Fibroblast of lung (primary cell): ENCODE measurements at regions not wholly inside any gene's neighbourhood (a gene's known extent, or its start where the extent isn't known, plus 50 kb on each side); places are given as distances from the start of the nearest gene placed in this dataset.

Experiments used
- EZH2 ChIP-seq: IDR thresholded peaks from 2 replicates; pipeline ENCODE4 v1.5.1; 2012; ENCODE audit warnings: low read length, control low read depth, mild to moderate bottlenecking; ENCODE audit errors: missing control alignments
- TF ChIP-seq, protein P1 (sequence below), 2 donors: IDR thresholded peaks in 1 of 2; conservative IDR thresholded peaks in 1 of 2; 1 replicate in 1 of 2; 2 replicates in 1 of 2; pipeline ENCODE4 v1.5.1; 2011 to 2012; ENCODE audit warnings: low read length in 2 of 2, control low read depth in 1 of 2, inconsistent platforms in 1 of 2, low read depth in 1 of 2, mild to moderate bottlenecking in 1 of 2

DNA sequence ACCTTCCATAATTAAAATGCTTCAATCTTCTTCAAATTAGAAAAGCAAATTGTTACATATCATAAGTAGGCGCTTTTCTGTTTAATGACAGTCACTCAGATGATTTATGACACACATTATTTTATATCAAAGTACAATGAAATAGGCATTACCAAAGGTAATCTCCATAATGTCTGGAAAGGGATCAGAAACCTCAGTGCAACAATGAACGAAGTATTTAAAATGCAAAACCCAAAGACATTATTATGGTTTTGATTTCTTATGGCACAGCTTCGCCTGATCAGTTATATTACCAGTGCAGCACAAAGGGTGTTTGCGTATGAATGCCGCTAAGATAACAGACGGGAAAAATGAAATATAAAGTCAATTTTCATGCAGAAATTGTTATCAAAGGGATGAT is 162.2 kb upstream of the MEIS1 start:
- TF ChIP-seq EZH2 = no peak
- TF ChIP-seq, protein P1, sequence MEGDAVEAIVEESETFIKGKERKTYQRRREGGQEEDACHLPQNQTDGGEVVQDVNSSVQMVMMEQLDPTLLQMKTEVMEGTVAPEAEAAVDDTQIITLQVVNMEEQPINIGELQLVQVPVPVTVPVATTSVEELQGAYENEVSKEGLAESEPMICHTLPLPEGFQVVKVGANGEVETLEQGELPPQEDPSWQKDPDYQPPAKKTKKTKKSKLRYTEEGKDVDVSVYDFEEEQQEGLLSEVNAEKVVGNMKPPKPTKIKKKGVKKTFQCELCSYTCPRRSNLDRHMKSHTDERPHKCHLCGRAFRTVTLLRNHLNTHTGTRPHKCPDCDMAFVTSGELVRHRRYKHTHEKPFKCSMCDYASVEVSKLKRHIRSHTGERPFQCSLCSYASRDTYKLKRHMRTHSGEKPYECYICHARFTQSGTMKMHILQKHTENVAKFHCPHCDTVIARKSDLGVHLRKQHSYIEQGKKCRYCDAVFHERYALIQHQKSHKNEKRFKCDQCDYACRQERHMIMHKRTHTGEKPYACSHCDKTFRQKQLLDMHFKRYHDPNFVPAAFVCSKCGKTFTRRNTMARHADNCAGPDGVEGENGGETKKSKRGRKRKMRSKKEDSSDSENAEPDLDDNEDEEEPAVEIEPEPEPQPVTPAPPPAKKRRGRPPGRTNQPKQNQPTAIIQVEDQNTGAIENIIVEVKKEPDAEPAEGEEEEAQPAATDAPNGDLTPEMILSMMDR (conservative IDR thresholded peaks at IDR 0.05 in 1 of 2, IDR thresholded peaks at IDR 0.05 in 1 of 2; ENCODE audit: low read depth in 1 of 2, low read length in 2 of 2) = no peak
